ENCODE measurements at regions not wholly inside any gene's neighbourhood (a gene's known extent, or its start where the extent isn't known, plus 50 kb on each side); places are given as distances from the start of the nearest gene placed in this dataset.

- no peak for TF ChIP-seq CTCF (IDR thresholded peaks at IDR 0.05)
These were observed 186.3 kb upstream of the EGFLAM start for GRCh38 chr5:38071831-38072694.

GRCh38 chr5:38070304-38070950 is 187.9 kb upstream of the EGFLAM start:
- DNase-seq (ENCODE audit: low spot score), result no peak
- Histone ChIP-seq H3K9me3 (no peaks in the 10 kb centered on the region), H3K4me3 (no peak overlapping the region), H3K4me1 (no peaks in the 10 kb centered on the region), H3K27me3 (no peaks in the 10 kb centered on the region), H3K27ac (no peak overlapping the region), H3K36me3 (no peaks in the 10 kb centered on the region)
- TF ChIP-seq CTCF (IDR thresholded peaks at IDR 0.05), result no peak

More at GRCh38 chr5:38071831-38072694, 186.3 kb upstream of the EGFLAM start:
- Histone ChIP-seq H3K4me3 (no peak overlapping the region), H3K36me3 (no peaks in the 10 kb centered on the region), H3K4me1 (no peaks in the 10 kb centered on the region), H3K27me3 (no peaks in the 10 kb centered on the region), H3K27ac (no peak overlapping the region), H3K9me3 (no peaks in the 10 kb centered on the region)
- DNase-seq (ENCODE audit: low spot score), result no peak

GRCh38 chr5:38069360-38069759 is 189.0 kb upstream of the EGFLAM start:
- Histone ChIP-seq H3K4me3 (no peak overlapping the region), H3K4me1 (no peaks in the 10 kb centered on the region), H3K9me3 (no peaks in the 10 kb centered on the region), H3K36me3 (no peaks in the 10 kb centered on the region), H3K27ac (no peak overlapping the region), H3K27me3 (no peaks in the 10 kb centered on the region)
- no peak for TF ChIP-seq CTCF (IDR thresholded peaks at IDR 0.05)
- no peak for DNase-seq (ENCODE audit: low spot score)

- no peak overlapping the region for H3K27ac ChIP-seq
- no peaks in the 10 kb centered on the region for H3K27me3 ChIP-seq
- H3K4me1 ChIP-seq, result no peaks in the 10 kb centered on the region
- DNase-seq (ENCODE audit: low spot score), result no peak
- peaks cover 0 to 4% of the 10 kb centered on the region in 2 donors for H3K9me3 ChIP-seq
- H3K36me3 ChIP-seq, result no peaks in the 10 kb centered on the region
- no peak overlapping the region for H3K4me3 ChIP-seq
- TF ChIP-seq CTCF (IDR thresholded peaks at IDR 0.05), result no peak
These were observed 198.0 kb upstream of the EGFLAM start for GRCh38 chr5:38060354-38060753.

- Histone ChIP-seq H3K9me3 (peaks cover 0 to 4% of the 10 kb centered on the region in 2 donors), H3K27me3 (no peaks in the 10 kb centered on the region), H3K4me3 (no peak overlapping the region), H3K27ac (no peak overlapping the region), H3K36me3 (no peaks in the 10 kb centered on the region), H3K4me1 (no peaks in the 10 kb centered on the region)
- TF ChIP-seq CTCF (IDR thresholded peaks at IDR 0.05), result no peak
- DNase-seq (ENCODE audit: low spot score), result no peak
These were observed 198.5 kb upstream of the EGFLAM start for GRCh38 chr5:38059876-38060275.

Data from right atrium auricular region (tissue), 2 donors.